ENCODE measurements at regions not wholly inside any gene's neighbourhood (a gene's known extent, or its start where the extent isn't known, plus 50 kb on each side); places are given as distances from the start of the nearest gene placed in this dataset.

DNA sequence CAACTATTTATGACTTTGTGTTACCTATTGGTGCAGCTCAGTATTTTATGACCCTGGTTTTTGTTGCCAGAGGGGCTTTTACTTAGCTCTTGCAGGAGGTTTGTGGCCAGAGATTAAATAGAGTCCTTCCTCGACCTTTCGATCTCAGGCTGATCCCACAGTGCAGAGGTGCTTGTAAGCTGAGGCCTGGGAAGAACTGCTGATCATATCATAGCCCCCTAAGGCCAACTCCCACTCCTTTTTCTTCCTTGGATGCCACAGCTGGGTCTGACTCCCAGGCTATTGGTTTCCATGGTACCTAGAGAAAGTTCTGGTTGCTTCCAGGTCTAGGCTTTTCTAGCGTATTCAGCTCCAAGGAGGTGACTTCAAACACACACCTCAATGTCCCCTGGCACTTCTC, 324.9 kb downstream of the FOXO1 start:
- Histone ChIP-seq H3K79me2 (ENCODE audit: control insufficient read depth, insufficient read depth, low read length) (no peaks in the 10 kb centered on the region), H3K4me2 (ENCODE audit: control insufficient read depth, insufficient read depth) (no peak overlapping the region), H3K36me3 (ENCODE audit: control insufficient read depth in 2 of 2, insufficient read depth in 2 of 2, low read length in 1 of 2) (no peaks in the 10 kb centered on the region), H3K9ac (ENCODE audit: control insufficient read depth, insufficient read depth, low read length) (no peak overlapping the region), H3K4me3 (no peak overlapping the region), H2AFZ (ENCODE audit: control insufficient read depth, low read depth, low read length) (no peak overlapping the region), H4K20me1 (ENCODE audit: control insufficient read depth, insufficient read depth) (no peaks in the 10 kb centered on the region), H3K27me3 (replicated peaks in 1 of 2; ENCODE audit: control insufficient read depth in 2 of 2, insufficient read depth in 2 of 2, low read length in 1 of 2) (no peaks in the 10 kb centered on the region; a peak in 1 of 4 replicates), H3K9me3 (replicated peaks; ENCODE audit: control insufficient read depth, insufficient read depth, low read length) (no peaks in the 10 kb centered on the region), H3K27ac (ENCODE audit: control insufficient read depth, insufficient read depth) (no peak overlapping the region), H3K4me1 (ENCODE audit: control insufficient read depth, insufficient read depth, low read length) (peaks cover 11% of the 10 kb centered on the region)
- TF ChIP-seq PAX5 (IDR thresholded peaks at IDR 0.05; ENCODE audit: borderline replicate concordance, low read depth, low read length) (no peak), BHLHE40 (IDR thresholded peaks at IDR 0.05; ENCODE audit: borderline replicate concordance in 1 of 2, low read depth in 2 of 2, low read length in 1 of 2) (no peak), IRF4 (IDR thresholded peaks at IDR 0.05; ENCODE audit: low read depth, low read length) (no peak), ATF7 (IDR thresholded peaks at IDR 0.05; ENCODE audit: low read depth) (no peak), ZBTB33 (IDR thresholded peaks at IDR 0.05) (no peak), SREBF1 (IDR thresholded peaks at IDR 0.05; ENCODE audit: low read length) (no peak), ZNF24 (IDR thresholded peaks at IDR 0.05) (no peak), ZNF207 (IDR thresholded peaks at IDR 0.05; ENCODE audit: borderline replicate concordance) (no peak)
- in situ Hi-C loops (cut with MboI) (no loop called here), intact Hi-C loops (cut with micrococcal nuclease; ENCODE audit: unreplicated experiment) (no loop called here)
- no TSS peak for BruUV-seq (replicated peaks)
- no peak for DNase-seq (ENCODE audit: low read depth, low spot score)
- no peak for ATAC-seq
- POLR2A ChIA-PET, result no interaction called here
- SMC1A ChIA-PET (ENCODE audit: uncharacterized antibody, unreplicated experiment), result interaction anchor here (0.7 to 1.3 kb wide), 4 partner anchors 12 to 93 kb away, joined by 3 read pairs; no protein-coding TSS in a partner anchor
- FAIRE-seq, result no peak
- CTCF ChIA-PET, result no interaction called here
- WGBS (ENCODE audit: insufficient coverage, insufficient replicate concordance, low lambda C conversion rate, missing lambda C conversion rate), result 47% methylated on average over 3 of the region's 3 CpGs
- RAD21 ChIA-PET (ENCODE audit: unreplicated experiment), result no interaction called here
